Hematopoietic multipotent progenitor cell (in vitro differentiated cells): ENCODE measurements at regions not wholly inside any gene's neighbourhood (a gene's known extent, or its start where the extent isn't known, plus 50 kb on each side); places are given as distances from the start of the nearest gene placed in this dataset.
"Not testable (repeated sequence)": the region's sequence is repeated elsewhere in the genome, so short reads cannot be mapped to it uniquely, and the experiment has no call there.

Source experiments
- DNase-seq, 3 donors: peaks; one replicate each; pipeline ENCODE4 v3.0.0-alpha.2; 2011 to 2015; ENCODE audit warnings: low read depth in 2 of 3, low spot score in 2 of 3

- peak in 2 of 3 donors; percentile 69 to 85 for DNase-seq
Observed at GRCh38 chr7:101740981-101741725, 76.3 kb upstream of the CUX1 start.

GRCh38 chr7:101743241-101743994 is 74.0 kb upstream of the CUX1 start:
- DNase-seq, result peak; percentile 26 to 78 (median 76)

GRCh38 chr7:101743995-101744360 is 73.4 kb upstream of the CUX1 start:
- DNase-seq, result no peak

GRCh38 chr7:101744588-101744987 is 72.8 kb upstream of the CUX1 start:
- peak in 1 of 3 donors; percentile 47 for DNase-seq

- DNase-seq, result no peak
Observed at GRCh38 chr7:101746314-101746713, 71.1 kb upstream of the CUX1 start.

GRCh38 chr7:101747053-101747878 is 70.2 kb upstream of the CUX1 start:
- no peak for DNase-seq

- DNase-seq, result no peak
Observed at GRCh38 chr7:101747879-101748345, 69.5 kb upstream of the CUX1 start.

- DNase-seq, result no peak
Observed at GRCh38 chr7:101749891-101750290, 67.5 kb upstream of the CUX1 start.

- no peak for DNase-seq
Observed at GRCh38 chr7:101753316-101753715, 64.1 kb upstream of the CUX1 start.

- peak in 1 of 3 donors; percentile 55 for DNase-seq
Observed at GRCh38 chr7:101754424-101755159, 62.8 kb upstream of the CUX1 start.

- no peak for DNase-seq
Observed at GRCh38 chr7:101757879-101758278, 59.5 kb upstream of the CUX1 start.

- not testable (repeated sequence) for DNase-seq
Observed at GRCh38 chr7:101758519-101758918, 58.9 kb upstream of the CUX1 start.

- DNase-seq, result no peak
Observed at GRCh38 chr7:101764221-101764620, 53.2 kb upstream of the CUX1 start.

GRCh38 chr7:101767544-101767943 is 49.9 kb upstream of the CUX1 start:
- DNase-seq, result no peak
